Inflammatory macrophage treated with lipopolysaccharide for 4 hours (primary cell): ENCODE measurements at regions not wholly inside any gene's neighbourhood (a gene's known extent, or its start where the extent isn't known, plus 50 kb on each side); places are given as distances from the start of the nearest gene placed in this dataset.

Experiments used
- DNase-seq: peaks from one replicate; pipeline ENCODE4 v3.0.0-alpha.2; 2020

- DNase-seq = no peak
Observed at GRCh38 chr14:55944757-55945156, 173.5 kb upstream of the PELI2 start.

GRCh38 chr14:55946231-55946630 lies 172.0 kb upstream of the PELI2 start:
- peak; percentile 38 for DNase-seq

GRCh38 chr14:55948399-55948798 lies 169.8 kb upstream of the PELI2 start:
- no peak for DNase-seq

- no peak for DNase-seq
Observed at GRCh38 chr14:55949708-55950107, 168.5 kb upstream of the PELI2 start.

GRCh38 chr14:55950135-55950534 lies 168.1 kb upstream of the PELI2 start:
- DNase-seq = no peak

GRCh38 chr14:55951341-55952206 lies 166.6 kb upstream of the PELI2 start:
- DNase-seq = no peak

GRCh38 chr14:55954108-55954507 lies 164.1 kb upstream of the PELI2 start:
- no peak for DNase-seq

GRCh38 chr14:55955175-55955574 lies 163.0 kb upstream of the PELI2 start:
- no peak for DNase-seq

GRCh38 chr14:55957950-55958349 lies 160.3 kb upstream of the PELI2 start:
- DNase-seq = no peak

GRCh38 chr14:55963295-55963694 lies 154.9 kb upstream of the PELI2 start:
- no peak for DNase-seq

GRCh38 chr14:55964091-55964490 lies 154.1 kb upstream of the PELI2 start:
- DNase-seq = peak; percentile 46

GRCh38 chr14:55964821-55965220 lies 153.4 kb upstream of the PELI2 start:
- DNase-seq = no peak

- DNase-seq = no peak
Observed at GRCh38 chr14:55965851-55966250, 152.4 kb upstream of the PELI2 start.

- no peak for DNase-seq
Observed at GRCh38 chr14:55968741-55969140, 149.5 kb upstream of the PELI2 start.

- DNase-seq = no peak
Observed at GRCh38 chr14:55973285-55973800, 144.9 kb upstream of the PELI2 start.

- no peak for DNase-seq
Observed at GRCh38 chr14:55973911-55974630, 144.1 kb upstream of the PELI2 start.

GRCh38 chr14:55975281-55975910 lies 142.8 kb upstream of the PELI2 start:
- no peak for DNase-seq

- no peak for DNase-seq
Observed at GRCh38 chr14:55976219-55976618, 142.0 kb upstream of the PELI2 start.

- no peak for DNase-seq
Observed at GRCh38 chr14:55976655-55977054, 141.6 kb upstream of the PELI2 start.

GRCh38 chr14:55977392-55978150 lies 140.6 kb upstream of the PELI2 start:
- DNase-seq = no peak

GRCh38 chr14:55979096-55979495 lies 139.1 kb upstream of the PELI2 start:
- DNase-seq = no peak

- no peak for DNase-seq
Observed at GRCh38 chr14:55979781-55980180, 138.4 kb upstream of the PELI2 start.

- DNase-seq = no peak
Observed at GRCh38 chr14:55980970-55981369, 137.2 kb upstream of the PELI2 start.
